Stimulated activated CD8-positive, alpha-beta memory T cell treated with anti-CD3 and anti-CD28 coated beads, Interleukin-12 subunit alpha, Interleukin-12 subunit beta, amount 100 ng/mL, for 1 hour (primary cell): ENCODE measurements at regions not wholly inside any gene's neighbourhood (a gene's known extent, or its start where the extent isn't known, plus 50 kb on each side); places are given as distances from the start of the nearest gene placed in this dataset.
"Not testable (repeated sequence)": the region's sequence is repeated elsewhere in the genome, so short reads cannot be mapped to it uniquely, and the experiment has no call there.

Experiments
- DNase-seq: peaks from one replicate; pipeline ENCODE4 v3.0.0-alpha.2; 2020; ENCODE audit warnings: low read depth

GRCh38 chr2:83051538-83052170 lies 1407.4 kb downstream of the SUCLG1 start:
- no peak for DNase-seq

- no peak for DNase-seq
Measured at GRCh38 chr2:83042053-83042452, 1417.0 kb downstream of the SUCLG1 start.

GRCh38 chr2:83022631-83023210 lies 1436.4 kb downstream of the SUCLG1 start:
- DNase-seq = no peak

- no peak for DNase-seq
Measured at GRCh38 chr2:83017366-83018090, 1441.6 kb downstream of the SUCLG1 start.

GRCh38 chr2:83016343-83017110 lies 1442.6 kb downstream of the SUCLG1 start:
- DNase-seq = no peak

GRCh38 chr2:83015900-83016299 lies 1443.2 kb downstream of the SUCLG1 start:
- DNase-seq = no peak

- DNase-seq = no peak
Measured at GRCh38 chr2:83015035-83015715, 1443.9 kb downstream of the SUCLG1 start.

- DNase-seq = no peak
Measured at GRCh38 chr2:83014462-83014861, 1444.6 kb downstream of the SUCLG1 start.

GRCh38 chr2:83006961-83007360 lies 1452.1 kb downstream of the SUCLG1 start:
- DNase-seq = no peak

GRCh38 chr2:83003555-83003954 lies 1455.5 kb downstream of the SUCLG1 start:
- no peak for DNase-seq

- no peak for DNase-seq
Measured at GRCh38 chr2:83002706-83003105, 1456.4 kb downstream of the SUCLG1 start.

GRCh38 chr2:82998781-82999180 lies 1460.3 kb downstream of the SUCLG1 start:
- no peak for DNase-seq

- no peak for DNase-seq
Measured at GRCh38 chr2:82996217-82996616, 1462.9 kb downstream of the SUCLG1 start.

GRCh38 chr2:82994151-82994550 lies 1464.9 kb downstream of the SUCLG1 start:
- DNase-seq = no peak

GRCh38 chr2:82993609-82994008 lies 1465.5 kb downstream of the SUCLG1 start:
- no peak for DNase-seq

- no peak for DNase-seq
Measured at GRCh38 chr2:82992968-82993367, 1466.1 kb downstream of the SUCLG1 start.

GRCh38 chr2:82987706-82988105 lies 1471.4 kb downstream of the SUCLG1 start:
- DNase-seq = not testable (repeated sequence)

- no peak for DNase-seq
Measured at GRCh38 chr2:82986899-82987298, 1472.2 kb downstream of the SUCLG1 start.

- DNase-seq = no peak
Measured at GRCh38 chr2:82985572-82986197, 1473.4 kb downstream of the SUCLG1 start.

- DNase-seq = no peak
Measured at GRCh38 chr2:82968358-82968757, 1490.7 kb downstream of the SUCLG1 start.

GRCh38 chr2:82964341-82964740 lies 1494.7 kb downstream of the SUCLG1 start:
- DNase-seq = no peak

- DNase-seq = no peak
Measured at GRCh38 chr2:82959727-82960126, 1499.4 kb downstream of the SUCLG1 start.
